Inflammatory macrophage treated with lipopolysaccharide for 4 hours (primary cell): ENCODE measurements at regions not wholly inside any gene's neighbourhood (a gene's known extent, or its start where the extent isn't known, plus 50 kb on each side); places are given as distances from the start of the nearest gene placed in this dataset.

Experiments
- DNase-seq: peaks from one replicate; pipeline ENCODE4 v3.0.0-alpha.2; 2020

DNA sequence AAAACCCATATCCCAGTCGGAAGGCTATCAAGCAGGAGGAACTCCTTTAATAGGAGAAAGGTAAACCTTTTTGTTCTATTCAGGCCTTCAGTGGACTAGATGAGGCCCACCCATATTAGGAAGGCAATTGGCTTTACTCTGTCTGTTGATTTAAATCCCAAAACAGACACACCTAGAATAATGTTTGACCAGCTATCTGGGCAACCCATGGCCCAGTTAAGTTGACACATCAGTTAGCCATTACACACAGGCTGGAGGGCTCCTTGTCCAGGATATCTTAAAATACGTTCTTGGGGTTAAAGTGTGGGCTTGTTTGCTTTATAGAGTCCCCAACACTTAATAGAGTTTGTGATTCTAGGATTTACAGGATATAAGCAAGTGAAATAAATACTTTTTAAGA, 339.0 kb upstream of the PRKCQ start:
- DNase-seq: no peak

DNA sequence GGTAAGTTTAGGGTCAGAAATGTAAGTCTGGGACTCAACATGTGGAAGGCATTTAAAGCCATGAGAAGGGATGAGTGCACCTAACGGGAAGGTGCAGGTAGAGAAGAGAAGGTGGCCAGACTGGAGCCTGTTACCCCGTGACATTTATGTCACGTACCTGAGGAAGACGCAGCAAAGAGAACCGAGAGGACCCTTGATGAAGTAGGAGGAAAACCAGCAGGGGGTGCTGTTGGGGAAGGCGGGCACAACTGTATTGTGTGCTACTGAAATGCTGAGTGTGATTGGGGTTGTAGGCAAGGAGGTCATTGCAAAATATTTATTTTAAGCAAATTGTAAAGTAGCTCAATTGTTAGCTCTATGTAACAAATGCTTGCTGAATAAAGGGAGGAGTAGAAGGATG, 338.2 kb upstream of the PRKCQ start:
- DNase-seq: peak; percentile 50

DNA sequence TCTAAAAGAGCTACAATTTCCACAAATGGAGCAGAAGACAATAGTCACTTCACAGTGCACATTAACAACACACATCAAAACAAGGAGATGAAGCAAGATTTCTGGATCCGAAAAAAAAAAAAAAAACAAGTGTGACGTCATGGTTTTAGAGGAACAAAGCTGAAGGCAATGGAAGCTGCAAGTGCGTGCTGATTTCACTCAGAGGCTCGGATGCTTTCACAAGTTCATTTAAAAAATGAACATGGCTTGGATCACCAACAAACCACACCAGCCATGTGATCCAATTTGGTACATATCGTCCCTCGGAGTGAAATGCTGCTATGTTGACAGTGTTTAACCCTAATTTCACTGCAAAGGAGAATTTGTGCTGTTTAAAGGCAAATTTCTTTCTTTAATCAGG, 337.0 kb upstream of the PRKCQ start:
- peak; percentile 89 for DNase-seq

DNA sequence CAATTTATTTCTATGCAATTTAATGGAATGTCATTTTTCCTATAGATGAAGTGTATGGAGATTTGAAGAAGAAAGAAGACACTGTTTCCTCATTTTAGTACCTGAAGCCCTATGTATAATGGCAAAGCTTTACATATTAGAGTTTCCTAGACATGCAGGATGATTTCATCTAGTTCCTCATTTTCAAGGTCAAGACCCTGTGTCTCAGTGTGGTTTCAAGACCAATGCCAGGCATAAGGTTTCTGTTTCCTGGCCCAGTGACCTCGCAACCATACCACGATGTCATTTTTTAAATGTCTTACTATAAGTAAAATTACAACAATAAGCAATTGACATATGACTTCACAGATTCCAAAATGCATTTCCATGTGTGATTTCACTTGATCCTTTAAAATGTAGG, 336.5 kb upstream of the PRKCQ start:
- DNase-seq: peak; percentile 79

DNA sequence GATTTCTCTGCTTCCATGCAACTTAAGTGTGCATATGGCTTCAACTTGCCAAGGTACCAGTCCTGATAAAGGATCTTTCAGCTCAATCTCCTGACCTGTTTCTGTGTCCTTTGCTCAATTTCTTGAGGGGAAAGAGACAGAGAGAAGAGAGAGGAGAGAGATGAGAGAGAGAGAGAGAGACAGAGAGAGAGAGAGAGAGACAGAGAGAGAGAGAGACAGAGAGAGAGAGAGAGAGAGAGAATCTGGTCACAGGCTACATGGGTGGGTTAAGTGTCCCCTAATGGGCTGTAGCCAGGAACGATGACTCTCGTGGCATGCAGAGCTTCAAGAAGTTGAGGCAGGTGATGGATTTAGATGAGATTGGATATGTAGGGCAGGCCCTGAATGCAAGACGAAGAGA, 335.2 kb upstream of the PRKCQ start:
- no peak for DNase-seq

DNA sequence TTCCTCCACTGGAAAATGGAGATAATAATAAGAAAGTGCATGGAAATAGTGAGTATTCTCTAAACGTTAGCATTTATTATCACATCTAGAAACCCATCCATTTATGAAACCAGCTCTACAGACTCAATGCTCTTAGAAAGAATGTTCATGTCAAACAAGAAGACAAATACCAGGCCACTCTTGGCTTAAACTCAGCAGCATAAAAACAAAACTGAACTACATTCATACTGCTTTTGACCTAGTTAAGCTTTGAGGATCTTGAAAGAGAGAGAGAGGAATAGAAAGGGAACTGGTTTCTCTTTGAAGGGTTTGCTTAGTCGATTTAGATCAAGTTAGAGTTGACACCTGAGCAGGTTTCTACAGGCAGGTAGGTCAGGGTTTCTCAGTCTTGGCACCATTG, 332.9 kb upstream of the PRKCQ start:
- DNase-seq: no peak

DNA sequence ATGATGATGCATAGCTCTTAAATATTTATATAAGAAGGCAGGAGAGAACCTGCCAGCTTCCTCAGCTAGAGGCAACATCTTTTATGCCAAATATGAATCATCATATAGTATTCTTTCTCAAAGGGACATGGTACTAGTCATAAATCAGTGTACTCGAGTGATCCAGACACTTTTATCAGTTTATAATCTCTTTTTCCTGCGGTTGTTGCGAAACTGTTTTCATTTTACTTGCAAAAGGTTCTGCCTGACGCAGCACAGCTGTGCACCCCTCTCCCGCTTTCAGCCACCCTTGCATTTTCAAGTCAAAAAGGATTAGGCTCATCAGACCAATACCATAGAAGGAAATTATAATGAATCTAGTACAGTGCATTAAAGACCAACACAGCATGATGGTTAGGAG, 332.3 kb upstream of the PRKCQ start:
- no peak for DNase-seq

DNA sequence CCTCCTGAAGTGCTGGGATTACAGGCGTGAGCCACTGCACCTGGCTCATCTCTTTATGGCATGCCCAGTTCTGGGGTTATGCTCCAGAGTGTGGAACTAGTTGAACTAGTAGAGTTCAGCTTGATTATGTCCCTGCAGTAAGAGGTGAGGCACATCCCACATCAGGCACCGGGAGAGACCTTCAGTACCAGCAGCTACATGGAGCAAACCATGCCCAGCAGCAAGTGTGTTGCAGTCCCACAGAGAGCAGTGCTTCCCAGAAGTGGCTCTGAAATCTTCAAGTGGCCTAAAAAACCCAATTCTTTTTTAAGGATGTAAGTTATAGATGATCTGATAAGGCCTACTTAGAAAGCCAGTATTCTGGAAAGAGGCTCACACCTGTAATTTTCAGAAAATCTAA, 331.9 kb upstream of the PRKCQ start:
- DNase-seq: no peak

DNA sequence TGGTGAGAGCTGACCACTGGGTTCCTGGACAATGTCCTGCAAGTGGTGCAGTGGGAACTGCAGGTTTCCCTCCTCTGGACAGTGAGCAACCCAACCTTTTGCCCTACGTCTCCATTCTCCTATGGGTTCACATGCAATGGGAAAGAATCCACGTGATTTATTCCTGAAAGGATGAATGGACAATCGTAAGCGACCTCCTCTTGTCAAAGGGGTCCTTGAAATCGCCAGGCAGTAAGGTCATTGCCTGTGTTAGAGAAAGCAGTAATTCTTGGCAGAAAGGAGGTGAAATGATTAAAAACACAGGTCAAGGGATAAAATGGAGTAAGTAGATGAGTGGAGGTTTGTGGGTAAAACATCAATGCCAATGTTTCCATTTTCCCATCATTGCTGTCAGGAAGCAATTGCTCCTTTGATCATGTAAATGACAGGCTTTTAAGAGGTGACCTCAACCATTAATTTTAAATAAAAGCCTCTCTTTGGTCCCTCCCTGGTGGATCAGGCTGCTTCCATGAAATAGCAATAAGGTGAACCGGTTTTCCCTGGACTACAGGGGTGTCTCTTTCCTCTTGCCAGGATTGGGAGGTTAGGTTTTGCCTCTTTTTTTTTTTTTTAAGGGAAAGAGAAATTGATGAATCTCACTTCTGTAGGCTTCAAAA, 330.0 kb upstream of the PRKCQ start:
- no peak for DNase-seq

DNA sequence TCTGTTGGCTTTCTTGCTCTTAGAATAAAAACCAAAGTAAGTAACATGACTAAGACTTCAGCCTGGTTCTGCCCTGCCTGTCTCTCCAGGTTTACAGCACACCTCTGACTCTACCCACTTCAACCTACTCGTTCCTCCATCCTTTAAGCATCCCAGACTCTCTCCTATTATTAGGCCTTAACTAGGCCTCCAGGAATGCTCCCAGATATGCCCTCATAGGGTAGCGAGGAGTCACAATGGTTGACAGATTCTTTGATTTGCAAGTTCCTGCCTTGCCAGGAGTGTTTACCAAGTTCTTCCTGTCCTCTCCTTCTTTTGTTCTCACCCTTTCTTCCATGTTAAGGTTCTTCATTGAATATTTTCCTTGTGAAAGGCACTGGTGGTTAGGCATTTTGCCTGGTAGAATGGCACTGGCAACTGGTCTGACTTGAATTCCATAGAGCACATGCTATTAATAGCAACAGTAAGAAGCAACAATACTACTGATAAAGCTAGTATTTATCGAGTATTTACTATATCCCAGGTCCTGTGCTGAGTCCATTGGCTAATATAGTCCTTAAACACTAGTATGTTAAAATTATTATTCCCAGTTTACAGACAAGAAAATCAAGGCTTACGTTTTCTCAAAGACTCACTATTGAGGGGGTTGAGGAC, 327.9 kb upstream of the PRKCQ start:
- no peak for DNase-seq

DNA sequence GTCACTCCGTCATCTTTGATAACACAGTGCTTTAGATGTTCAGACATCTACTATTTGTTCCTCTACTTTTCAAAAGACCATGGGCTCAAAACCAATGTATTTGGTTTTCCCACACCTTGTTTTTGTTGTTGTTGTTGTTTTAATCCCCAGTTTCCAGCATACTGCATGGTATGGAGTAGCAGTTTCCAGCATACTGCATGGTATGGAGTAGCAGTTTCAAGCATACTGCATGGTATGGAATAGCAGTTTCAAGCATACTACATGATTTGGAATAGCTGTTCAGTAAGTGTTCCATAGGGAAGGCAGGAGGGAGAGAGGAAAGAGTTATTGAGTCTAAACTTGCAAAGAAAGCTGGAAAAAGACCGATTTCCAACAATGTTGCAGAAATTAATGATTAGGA, 314.3 kb upstream of the PRKCQ start:
- no peak for DNase-seq

DNA sequence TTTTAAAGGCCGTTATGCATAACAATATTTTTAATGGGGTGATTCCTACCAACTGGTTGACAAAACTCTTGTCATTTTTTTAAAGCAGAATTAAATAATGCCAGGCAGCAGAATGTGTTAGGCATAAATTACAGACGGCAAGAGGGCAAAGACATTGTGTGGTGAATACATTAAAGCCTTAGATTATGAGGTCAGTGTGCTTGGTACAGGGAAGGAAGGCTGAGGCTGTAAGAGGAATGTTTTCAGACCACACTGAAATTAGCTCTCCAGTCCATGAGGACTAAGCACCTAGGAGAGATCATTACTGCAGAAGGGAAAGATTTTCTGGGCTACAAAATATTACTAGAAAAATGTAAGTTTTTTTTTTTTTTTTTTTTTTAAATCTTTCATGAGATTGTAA, 312.8 kb upstream of the PRKCQ start:
- no peak for DNase-seq

DNA sequence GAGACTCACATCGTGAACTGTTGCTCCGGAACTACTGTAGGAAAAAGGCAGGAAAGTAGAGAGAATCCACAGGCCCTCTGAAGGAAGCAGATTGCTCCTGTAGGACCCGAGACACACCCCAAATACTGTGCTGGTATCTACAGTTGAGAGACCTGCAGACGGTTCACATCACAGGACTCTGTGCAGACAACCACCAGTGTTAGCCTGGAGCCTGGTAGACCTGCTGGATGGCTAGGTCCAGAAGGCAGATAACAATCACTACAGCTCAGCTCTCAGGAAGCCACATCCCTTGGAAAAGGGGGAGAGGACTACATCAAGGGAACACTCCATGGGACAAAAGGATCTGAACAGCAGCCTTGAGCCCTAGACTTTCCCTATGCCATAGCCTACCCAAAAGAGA, 311.8 kb upstream of the PRKCQ start:
- DNase-seq: no peak

DNA sequence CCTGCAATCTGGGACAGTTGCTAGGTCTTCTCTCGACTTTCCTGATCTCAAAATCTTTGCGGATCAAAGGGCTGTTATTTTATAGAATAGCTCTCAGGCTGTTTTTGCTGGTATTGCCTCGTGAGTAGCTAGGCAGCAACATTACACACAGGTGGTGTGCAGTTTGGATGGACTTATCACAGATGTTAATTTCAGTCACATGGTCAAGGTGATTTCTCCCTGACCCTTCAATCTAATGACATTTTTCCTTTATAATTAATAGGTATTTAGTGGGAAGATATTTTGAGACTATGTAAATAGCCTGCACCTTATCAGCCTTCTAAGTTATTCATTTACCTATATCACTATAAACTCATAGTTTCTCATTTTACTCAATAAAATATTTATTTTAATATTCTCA, 309.6 kb upstream of the PRKCQ start:
- no peak for DNase-seq

DNA sequence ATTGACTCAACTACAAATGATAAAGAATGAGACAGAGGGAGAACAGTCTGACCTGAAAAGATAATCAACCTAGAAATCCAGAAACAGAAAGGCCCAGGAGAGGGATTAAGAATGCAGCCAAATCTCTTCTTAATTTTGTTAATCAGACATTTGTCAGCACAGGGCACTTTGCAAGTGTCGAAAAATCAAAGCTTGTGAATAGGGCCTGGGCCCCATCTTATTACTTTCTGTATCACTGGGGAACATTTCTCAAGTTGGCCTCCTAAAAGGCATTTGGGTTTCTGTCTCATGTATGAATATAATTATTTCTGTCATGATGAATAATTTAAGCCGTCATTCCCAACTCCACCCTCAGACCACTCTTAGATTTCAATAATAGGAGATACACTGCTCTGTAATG, 308.4 kb upstream of the PRKCQ start:
- DNase-seq: no peak

DNA sequence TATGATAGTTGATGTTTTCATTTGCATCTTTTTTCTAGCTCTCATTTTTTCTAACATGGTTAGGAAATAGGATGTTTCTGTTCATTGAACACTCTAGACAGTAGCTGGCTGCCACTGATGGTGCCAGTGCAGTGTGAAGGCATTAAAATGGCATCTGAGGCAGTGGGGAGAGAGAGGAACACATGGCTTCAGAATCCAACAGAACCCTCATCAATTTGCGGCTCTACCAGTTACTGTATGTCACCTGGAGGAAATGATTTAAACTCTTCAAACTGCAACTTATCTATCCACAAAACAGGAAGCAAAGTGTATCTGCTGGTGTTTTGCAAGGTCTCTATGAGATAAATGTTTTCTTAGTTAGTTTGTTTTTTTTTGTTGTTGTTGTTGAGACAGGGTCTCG, 305.2 kb upstream of the PRKCQ start:
- no peak for DNase-seq

DNA sequence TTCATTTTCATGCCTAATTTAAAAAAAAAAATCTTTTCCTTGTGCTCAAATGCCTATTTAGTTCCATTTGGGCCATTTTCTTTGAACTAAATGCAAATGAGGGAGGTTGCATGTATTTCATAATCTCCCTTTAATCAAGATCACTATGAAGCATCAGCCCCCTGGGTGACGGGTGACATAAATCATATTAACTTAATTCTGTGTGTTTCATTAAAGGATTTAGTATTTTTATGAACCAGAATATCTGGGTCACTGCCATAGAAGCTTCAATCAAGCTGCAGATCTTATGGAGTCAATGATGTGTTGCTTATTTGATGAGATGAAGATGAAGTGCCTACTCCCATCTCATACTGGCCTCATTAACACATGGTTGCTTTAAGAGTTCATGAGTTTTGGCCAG, 301.9 kb upstream of the PRKCQ start:
- DNase-seq: no peak

DNA sequence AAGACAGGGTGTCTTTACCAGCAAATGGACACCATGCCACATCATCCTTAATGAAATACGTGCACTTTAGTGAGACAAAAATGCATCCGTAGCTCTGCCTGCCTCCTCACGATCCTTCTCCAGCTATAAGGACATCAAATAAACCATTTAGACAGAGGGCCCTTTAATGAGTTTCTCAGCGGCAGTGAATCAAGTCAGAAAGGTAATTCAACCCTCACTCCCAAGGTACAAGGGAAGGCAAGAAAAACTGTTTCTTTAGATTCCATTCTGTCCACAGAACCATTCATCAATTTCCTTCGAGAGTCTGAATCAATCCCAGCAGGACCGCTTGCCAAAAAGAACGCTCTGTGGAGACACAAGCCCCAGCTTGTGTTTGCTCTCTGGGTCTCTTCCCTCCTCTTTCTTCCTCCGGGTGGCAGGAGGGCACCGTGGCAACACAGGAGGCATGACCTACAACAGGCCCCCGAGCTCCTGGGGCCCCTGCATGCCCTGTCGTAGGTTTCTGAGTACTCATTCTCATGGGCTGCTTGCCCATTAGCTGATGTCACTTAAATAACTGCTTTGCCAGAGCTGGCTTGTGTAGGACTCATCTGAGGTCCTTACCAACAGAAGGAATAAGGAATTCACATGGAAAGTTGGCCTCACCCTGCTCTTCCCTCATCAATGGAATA, 297.8 kb upstream of the PRKCQ start:
- DNase-seq: no peak

DNA sequence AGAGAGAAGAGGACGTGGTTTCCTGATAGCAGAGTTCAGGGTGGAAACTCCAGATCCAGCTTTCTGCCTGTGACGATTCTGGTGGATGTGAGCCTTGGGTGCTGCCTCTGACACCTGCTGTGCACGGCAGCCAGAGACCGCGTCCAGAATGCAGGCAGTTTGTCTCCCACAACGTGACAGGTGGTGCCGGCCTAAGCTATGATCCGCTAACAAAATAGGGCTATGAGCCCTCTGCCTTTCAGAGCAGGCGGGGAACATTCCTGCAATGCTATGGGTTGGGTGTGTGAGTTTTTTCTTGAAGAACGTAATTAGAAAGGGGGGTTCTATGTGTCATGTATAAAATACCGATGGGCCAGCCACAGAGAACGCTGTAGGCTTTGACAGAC, 297.3 kb upstream of the PRKCQ start:
- DNase-seq: no peak

DNA sequence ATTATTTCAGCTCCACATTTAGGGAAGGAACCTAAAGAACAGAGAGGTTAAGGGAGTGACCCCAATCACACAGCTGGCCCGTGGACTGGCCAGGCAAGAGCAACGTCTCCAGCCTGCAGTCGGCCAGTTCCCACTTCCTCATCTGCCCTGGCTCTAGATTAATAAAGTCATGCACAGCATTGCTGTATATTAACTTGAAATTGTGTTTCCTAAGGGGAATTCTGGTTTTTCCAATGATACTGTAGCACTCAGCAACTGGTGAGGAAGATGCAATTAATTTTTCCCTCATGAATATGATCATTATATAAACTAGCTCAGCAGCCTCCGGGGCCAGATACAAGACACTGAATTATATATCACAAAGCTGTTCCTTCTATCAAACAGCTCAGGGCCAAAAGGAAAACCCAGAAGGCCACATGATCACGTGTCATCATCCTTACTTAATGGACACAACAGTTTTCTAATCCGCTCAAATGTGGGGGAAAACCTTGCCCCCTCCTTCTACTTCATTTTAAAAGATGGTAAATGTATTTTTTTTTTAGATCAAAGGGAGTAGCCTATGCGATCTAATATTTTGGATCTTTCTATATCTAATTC, 295.3 kb upstream of the PRKCQ start:
- peak; percentile 32 for DNase-seq

DNA sequence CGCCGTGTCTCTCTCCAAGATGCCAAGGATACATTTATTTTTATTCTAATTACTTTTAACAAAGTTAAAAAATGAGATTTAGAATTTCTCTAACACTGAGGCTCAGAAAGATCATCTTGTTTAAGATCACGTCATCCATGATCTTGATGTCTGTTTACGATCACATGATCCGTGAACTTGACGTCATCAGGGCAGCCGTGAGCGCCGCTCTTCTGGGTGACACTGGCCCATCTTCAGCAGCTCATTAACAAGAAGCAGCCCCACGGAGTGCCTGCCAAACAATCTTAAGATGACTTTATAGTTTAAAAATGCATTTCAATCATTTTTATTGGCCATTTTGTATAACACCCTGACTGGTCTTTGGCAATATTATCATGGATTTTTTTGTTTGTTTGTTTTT, 291.1 kb upstream of the PRKCQ start:
- DNase-seq: no peak

DNA sequence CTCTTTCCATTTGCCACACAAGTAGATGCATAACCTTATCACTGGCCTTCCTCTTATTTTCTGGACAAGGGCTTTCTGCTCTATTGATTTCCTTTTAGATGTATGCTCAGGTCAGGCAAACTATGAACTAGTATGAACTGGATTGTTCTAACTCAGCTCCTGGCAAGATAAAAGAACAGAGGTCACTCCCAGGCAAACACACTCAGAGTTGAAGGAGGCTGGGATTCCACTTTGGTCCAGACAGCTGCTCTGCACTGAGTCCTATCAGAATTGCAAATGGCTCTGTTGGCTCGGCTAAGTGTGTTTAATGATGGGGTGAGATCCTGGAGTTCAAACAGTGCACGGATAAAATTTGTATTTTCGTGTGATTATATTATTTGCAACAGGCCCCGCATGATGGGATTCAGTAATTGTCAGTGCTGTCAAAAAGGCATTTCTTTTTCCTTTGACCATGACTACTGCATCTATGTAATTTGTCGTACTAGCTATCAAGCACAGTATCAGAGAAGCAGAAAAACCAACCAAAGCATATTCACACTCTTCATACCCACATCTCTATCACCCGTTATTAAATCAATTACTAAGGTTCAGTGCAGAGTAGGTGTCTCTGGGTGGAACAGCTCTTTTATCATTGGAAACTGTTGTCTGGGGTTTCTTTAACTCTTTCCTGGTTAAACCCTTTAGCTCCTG, 288.1 kb upstream of the PRKCQ start:
- no peak for DNase-seq

DNA sequence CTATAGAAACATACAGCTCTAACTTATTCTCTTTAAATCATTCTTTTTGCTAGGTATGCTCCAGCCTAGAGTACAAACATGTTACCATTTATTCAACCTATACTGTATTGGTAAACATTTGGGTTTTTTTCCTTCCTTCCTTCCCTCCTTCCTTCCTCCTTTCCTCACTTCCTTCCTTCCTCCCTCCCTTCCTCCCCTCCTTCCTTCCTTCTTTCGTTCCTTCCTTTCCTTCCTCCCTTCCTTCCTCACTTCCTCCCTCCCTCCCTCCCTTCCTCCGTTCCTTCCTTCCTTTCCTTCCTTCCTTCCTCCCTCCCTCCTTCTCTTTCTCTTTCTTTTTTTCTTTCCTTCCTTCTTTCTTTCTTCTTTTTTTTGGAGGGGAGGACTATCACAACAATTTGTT, 286.7 kb upstream of the PRKCQ start:
- no peak for DNase-seq

DNA sequence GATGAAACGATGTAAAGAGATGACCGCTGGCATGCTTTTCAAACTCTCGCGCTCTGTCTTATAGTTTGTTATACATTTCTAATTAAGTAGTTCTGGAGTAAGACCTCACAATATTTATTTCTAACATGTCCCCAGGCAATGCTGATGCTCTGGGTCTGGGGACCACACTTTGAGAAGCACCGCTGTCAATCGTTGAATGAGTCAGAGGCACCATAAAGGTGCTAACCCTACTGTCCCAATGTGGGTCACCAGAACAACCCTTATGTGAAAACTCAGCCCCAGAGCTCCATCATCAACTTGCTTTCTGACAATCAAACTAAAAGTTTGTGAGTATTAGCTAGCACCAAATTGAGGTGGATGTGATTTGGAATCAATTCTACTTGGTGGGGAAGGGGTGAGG, 284.1 kb upstream of the PRKCQ start:
- DNase-seq: no peak
